K562 (cell line): ENCODE measurements at regions not wholly inside any gene's neighbourhood (a gene's known extent, or its start where the extent isn't known, plus 50 kb on each side); places are given as distances from the start of the nearest gene placed in this dataset.

Source experiments
- ARID2 ChIP-seq: fragments of 450-650 bp; IDR thresholded peaks from 2 replicates; pipeline ENCODE4 v1.6.1; 2017; ENCODE audit warnings: antibody characterized with exemption, mild to moderate bottlenecking
- BDP1 ChIP-seq: IDR thresholded peaks from 3 replicates; pipeline ENCODE4 v1.6.1; 2011; ENCODE audit not compliant: insufficient read length, insufficient read depth
- CBX5 ChIP-seq: IDR thresholded peaks from 2 replicates; pipeline ENCODE4 v1.6.1; 2014; ENCODE audit warnings: low read depth, borderline replicate concordance
- CGGBP1 ChIP-seq: fragments of 250-450 bp; sonication (Bioruptor Pico); IDR thresholded peaks from 2 replicates; pipeline ENCODE4 v1.9.0; 2021; ENCODE audit warnings: mild to moderate bottlenecking
- CREM ChIP-seq: IDR thresholded peaks from 2 replicates; pipeline ENCODE4 v1.6.1; 2014; ENCODE audit warnings: antibody characterized with exemption, low read depth
- DNMT1 ChIP-seq: fragments of 450-650 bp; IDR thresholded peaks from 2 replicates; pipeline ENCODE4 v1.6.1; 2016; ENCODE audit warnings: antibody characterized with exemption, mild to moderate bottlenecking
- E2F3 ChIP-seq: fragments of 250-450 bp; sonication (Bioruptor Pico); IDR thresholded peaks from 2 replicates; pipeline ENCODE4 v1.4.0; 2020; ENCODE audit warnings: mild to moderate bottlenecking
- KLF6 ChIP-seq: fragments of 250-450 bp; sonication (Bioruptor Pico); IDR thresholded peaks from 2 replicates; pipeline ENCODE4 v1.4.0; 2020; ENCODE audit warnings: mild to moderate bottlenecking, moderate library complexity, borderline replicate concordance
- MBD2 ChIP-seq: sonication (generic); IDR thresholded peaks from 2 replicates; pipeline ENCODE4 v1.6.1; 2016; ENCODE audit warnings: low read depth, borderline replicate concordance
- POLR2AphosphoS5 ChIP-seq: IDR thresholded peaks from 2 replicates; pipeline ENCODE4 v1.6.1; 2011; ENCODE audit warnings: mild to moderate bottlenecking, low read depth, low read length, moderate library complexity; ENCODE audit not compliant: control insufficient read depth, insufficient read depth
- POLR2B ChIP-seq: fragments of 450-650 bp; IDR thresholded peaks from 2 replicates; pipeline ENCODE4 v1.6.1; 2018; ENCODE audit warnings: low read depth; ENCODE audit not compliant: partially characterized antibody
- RHOXF2B ChIP-seq: fragments of 250-450 bp; sonication (Bioruptor Pico); conservative IDR thresholded peaks from 2 replicates; pipeline ENCODE4 v1.5.1; 2021
- SIX5 ChIP-seq, 2 experiments: IDR thresholded peaks; 2 replicates each; pipeline ENCODE4 v1.6.1; 2011; ENCODE audit warnings: low read length in 2 of 2, borderline replicate concordance in 1 of 2, low read depth in 1 of 2, mild to moderate bottlenecking in 1 of 2, moderate library complexity in 1 of 2; ENCODE audit not compliant: insufficient read depth in 1 of 2
- U2AF1 ChIP-seq: fragments of 200-400 bp; formaldehyde crosslinking; optimal IDR thresholded peaks from 2 replicates; pipeline ENCODE3; 2017; ENCODE audit warnings: mild to moderate bottlenecking, low read depth, low read length, moderate library complexity
- XRCC4 ChIP-seq: IDR thresholded peaks from one replicate; pipeline ENCODE4 v1.6.1; 2011; ENCODE audit not compliant: insufficient read depth, insufficient read length; ENCODE audit errors: extremely low read depth
- ZBTB34 ChIP-seq: fragments of 250-450 bp; sonication (Bioruptor Pico); IDR thresholded peaks from 2 replicates; pipeline ENCODE4 v1.8.0; 2021; ENCODE audit warnings: mild to moderate bottlenecking, moderate library complexity
- ZBTB49 ChIP-seq: sonication (generic); formaldehyde crosslinking; IDR thresholded peaks from 2 replicates; pipeline ENCODE4 v1.8.0; 2022; ENCODE audit warnings: missing genetic modification reagents, mild to moderate bottlenecking, borderline replicate concordance
- ZBTB7A ChIP-seq: IDR thresholded peaks from 2 replicates; pipeline ENCODE4 v1.6.1; 2011; ENCODE audit warnings: low read depth, mild to moderate bottlenecking, low read length, moderate library complexity, borderline replicate concordance; ENCODE audit not compliant: control insufficient read depth
- ZNF133 ChIP-seq: fragments of 250-450 bp; sonication (Bioruptor Pico); IDR thresholded peaks from 2 replicates; pipeline ENCODE4 v1.4.0; 2020; ENCODE audit warnings: mild to moderate bottlenecking
- ZNF263 ChIP-seq: sonication (generic); formaldehyde crosslinking; IDR thresholded peaks from 2 replicates; pipeline ENCODE4 v1.8.0; 2022; ENCODE audit warnings: mild to moderate bottlenecking, missing genetic modification reagents, borderline replicate concordance
- ZNF764 ChIP-seq: fragments of 250-450 bp; sonication (Bioruptor Pico); IDR thresholded peaks from 2 replicates; pipeline ENCODE4 v1.4.0; 2020; ENCODE audit warnings: low read depth, mild to moderate bottlenecking, moderate library complexity
- ZNF77 ChIP-seq: fragments of 250-450 bp; sonication (Bioruptor Pico); IDR thresholded peaks from 2 replicates; pipeline ENCODE4 v1.5.0; 2020
- TF ChIP-seq, protein P1 (sequence below): sonication (generic); formaldehyde crosslinking; IDR thresholded peaks from 2 replicates; pipeline ENCODE4 v1.8.0; 2023; ENCODE audit warnings: mild to moderate bottlenecking, missing genetic modification reagents

DNA sequence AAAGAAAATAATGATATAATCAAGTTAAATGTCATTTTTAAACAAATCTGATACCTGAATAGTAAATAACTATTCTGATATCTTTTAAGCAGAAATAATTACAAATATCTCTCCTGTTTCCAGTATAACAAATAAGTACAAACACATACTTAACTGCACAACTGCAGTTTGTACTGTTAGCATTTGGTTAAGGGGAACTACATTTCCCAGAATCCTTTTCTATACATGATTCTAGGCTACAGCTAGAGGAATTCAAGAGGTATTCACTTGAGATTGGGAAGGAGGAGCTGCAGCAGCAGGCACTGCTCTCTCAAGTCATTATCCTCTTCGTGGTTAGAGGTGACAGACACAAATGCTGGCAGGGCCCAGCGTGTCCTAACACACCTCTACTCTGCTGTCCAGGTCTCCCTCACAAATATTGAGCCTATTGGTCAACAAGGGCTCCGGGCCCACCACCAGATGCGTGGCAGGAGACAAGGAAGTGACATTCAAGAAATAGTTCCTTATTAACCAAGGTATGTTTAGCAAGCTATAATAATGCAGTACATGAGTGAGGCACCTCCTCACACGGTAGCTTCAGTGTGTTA is 255.1 kb upstream of the MKLN1 start (continued):
- TF ChIP-seq ZNF77 (CRISPR knock-in tag) = no peak
- TF ChIP-seq XRCC4 = no peak
- TF ChIP-seq ZNF263 (CRISPR knock-in tag) = no peak
- TF ChIP-seq, protein P1, sequence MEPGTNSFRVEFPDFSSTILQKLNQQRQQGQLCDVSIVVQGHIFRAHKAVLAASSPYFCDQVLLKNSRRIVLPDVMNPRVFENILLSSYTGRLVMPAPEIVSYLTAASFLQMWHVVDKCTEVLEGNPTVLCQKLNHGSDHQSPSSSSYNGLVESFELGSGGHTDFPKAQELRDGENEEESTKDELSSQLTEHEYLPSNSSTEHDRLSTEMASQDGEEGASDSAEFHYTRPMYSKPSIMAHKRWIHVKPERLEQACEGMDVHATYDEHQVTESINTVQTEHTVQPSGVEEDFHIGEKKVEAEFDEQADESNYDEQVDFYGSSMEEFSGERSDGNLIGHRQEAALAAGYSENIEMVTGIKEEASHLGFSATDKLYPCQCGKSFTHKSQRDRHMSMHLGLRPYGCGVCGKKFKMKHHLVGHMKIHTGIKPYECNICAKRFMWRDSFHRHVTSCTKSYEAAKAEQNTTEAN (CRISPR knock-in tag) = no peak
- no peak for TF ChIP-seq CGGBP1 (CRISPR knock-in tag)
- TF ChIP-seq DNMT1 = no peak
- 0 out of 2 replicates have a peak, but pooled peaks have one; percentile 15 for TF ChIP-seq CREM
- no peak for TF ChIP-seq KLF6
- no peak for TF ChIP-seq ARID2
- no peak for TF ChIP-seq E2F3 (CRISPR knock-in tag)
- no peak for TF ChIP-seq POLR2B
- TF ChIP-seq POLR2AphosphoS5 = no peak
- no peak for TF ChIP-seq ZBTB49 (CRISPR knock-in tag)
- TF ChIP-seq BDP1 = no peak
- TF ChIP-seq ZBTB7A = no peak
- TF ChIP-seq CBX5 = 0 out of 2 replicates have a peak, but pooled peaks have one; percentile 17
- no peak for TF ChIP-seq U2AF1
- TF ChIP-seq MBD2 = no peak
- peak in 1 of 2 experiments; percentile 56; a peak in 3 of 4 replicates for TF ChIP-seq SIX5 (IDR thresholded peaks at IDR 0.05; ENCODE audit: borderline replicate concordance in 1 of 2, insufficient read depth in 1 of 2, low read depth in 1 of 2, low read length in 2 of 2)
- TF ChIP-seq ZNF133 = no peak
- no peak for TF ChIP-seq ZNF764 (CRISPR knock-in tag)
- no peak for TF ChIP-seq ZBTB34 (CRISPR knock-in tag)
- no peak for TF ChIP-seq RHOXF2B (CRISPR knock-in tag)
